ENCODE measurements at regions not wholly inside any gene's neighbourhood (a gene's known extent, or its start where the extent isn't known, plus 50 kb on each side); places are given as distances from the start of the nearest gene placed in this dataset.
"Not testable (repeated sequence)": the region's sequence is repeated elsewhere in the genome, so short reads cannot be mapped to it uniquely, and the experiment has no call there.

- DNase-seq, result no peak
- Histone ChIP-seq H3K27ac (no peak overlapping the region), H3K9me3 (no peaks in the 10 kb centered on the region), H3K4me1 (no peaks in the 10 kb centered on the region), H3K27me3 (peaks cover 0 to 4% (median 0%) of the 10 kb centered on the region in 4 donors), H3K4me3 (no peak overlapping the region), H3K36me3 (no peaks in the 10 kb centered on the region)
- ATAC-seq, result peak in 1 of 4 donors; percentile 9
- intact Hi-C loops (cut with DNase I), result loop anchor here in 1 of 3 donors (10.0 kb wide), 1 partner anchor 653 kb away; no protein-coding TSS in a partner anchor
- TF ChIP-seq CTCF (IDR thresholded peaks at IDR 0.05), result no peak
- WGBS, 2 donors, result 43 to 48% methylated on average over 4 of the region's 4 CpGs
- no peak for FAIRE-seq
Measured at GRCh38 chr20:22692119-22692475, 107.7 kb upstream of the FOXA2 start.

- ATAC-seq, H3K9me3 ChIP-seq, FAIRE-seq, H3K4me1 ChIP-seq, H3K36me3 ChIP-seq, H3K27me3 ChIP-seq, H3K4me3 ChIP-seq, DNase-seq, H3K27ac ChIP-seq: not testable (repeated sequence)
- 78 to 82% methylated on average over 6 of the region's 6 CpGs for WGBS, 2 donors
- intact Hi-C loops (cut with DNase I), result loop anchor here in 1 of 3 donors (10.0 kb wide), 1 partner anchor 652 kb away; no protein-coding TSS in a partner anchor
Measured at GRCh38 chr20:22692620-22693019, 108.2 kb upstream of the FOXA2 start.

- H3K4me1 ChIP-seq, result no peaks in the 10 kb centered on the region
- H3K27me3 ChIP-seq, result no peaks in the 10 kb centered on the region
- H3K4me3 ChIP-seq, result no peak overlapping the region
- no peaks in the 10 kb centered on the region for H3K36me3 ChIP-seq
- intact Hi-C loops (cut with DNase I), result loop anchor here in 1 of 3 donors (10.0 kb wide), 1 partner anchor 648 kb away; no protein-coding TSS in a partner anchor
- FAIRE-seq (no peak), ATAC-seq (no peak), DNase-seq (no peak)
- no peak overlapping the region for H3K27ac ChIP-seq
- H3K9me3 ChIP-seq, result no peaks in the 10 kb centered on the region
- no peak for TF ChIP-seq CTCF (IDR thresholded peaks at IDR 0.05)
- 63 to 75% methylated on average over 4 of the region's 4 CpGs for WGBS, 2 donors
Measured at GRCh38 chr20:22696759-22697158, 112.4 kb upstream of the FOXA2 start.

- Histone ChIP-seq H3K27ac (no peak overlapping the region), H3K36me3 (no peaks in the 10 kb centered on the region), H3K27me3 (no peaks in the 10 kb centered on the region), H3K4me3 (no peak overlapping the region), H3K4me1 (no peaks in the 10 kb centered on the region), H3K9me3 (no peaks in the 10 kb centered on the region)
- ATAC-seq (no peak), DNase-seq (no peak), FAIRE-seq (no peak)
- intact Hi-C loops (cut with DNase I), result loop anchor here in 1 of 3 donors (10.0 kb wide), 1 partner anchor 646 kb away; no protein-coding TSS in a partner anchor
- TF ChIP-seq CTCF (IDR thresholded peaks at IDR 0.05), result no peak
- WGBS, 2 donors, result 66 to 72% methylated on average over 5 of the region's 5 CpGs
Measured at GRCh38 chr20:22698259-22698842, 114.0 kb upstream of the FOXA2 start.

GRCh38 chr20:22699396-22699795 is 115.0 kb upstream of the FOXA2 start:
- no peaks in the 10 kb centered on the region for H3K27me3 ChIP-seq
- intact Hi-C loops (cut with DNase I), result loop anchor here in 1 of 3 donors (10.0 kb wide), 1 partner anchor 645 kb away; no protein-coding TSS in a partner anchor
- ATAC-seq (no peak), FAIRE-seq (no peak), DNase-seq (no peak)
- H3K9me3 ChIP-seq, result no peaks in the 10 kb centered on the region
- TF ChIP-seq CTCF (IDR thresholded peaks at IDR 0.05), result no peak
- H3K4me3 ChIP-seq, result no peak overlapping the region
- H3K36me3 ChIP-seq, result no peaks in the 10 kb centered on the region
- no peak overlapping the region for H3K27ac ChIP-seq
- H3K4me1 ChIP-seq, result no peaks in the 10 kb centered on the region
- 57 to 62% methylated on average over 3 of the region's 3 CpGs for WGBS, 2 donors
